ENCODE measurements at regions not wholly inside any gene's neighbourhood (a gene's known extent, or its start where the extent isn't known, plus 50 kb on each side); places are given as distances from the start of the nearest gene placed in this dataset.
"Not testable (repeated sequence)": the region's sequence is repeated elsewhere in the genome, so short reads cannot be mapped to it uniquely, and the experiment has no call there.

- H3K4me3 ChIP-seq (ENCODE audit: low read length) = no peak overlapping the region
Observed at GRCh38 chr13:76586842-76587241, 299.4 kb downstream of the KCTD12 start.

GRCh38 chr13:76579701-76580100, 306.5 kb downstream of the KCTD12 start:
- no peak overlapping the region for H3K4me3 ChIP-seq (ENCODE audit: low read length)

More at GRCh38 chr13:76586842-76587241, 299.4 kb downstream of the KCTD12 start:
- no peak overlapping the region for H3K4me2 ChIP-seq (ENCODE audit: low read length)
- no peaks in the 10 kb centered on the region for H3K36me3 ChIP-seq (replicated peaks; ENCODE audit: low read depth, low read length)
- no peaks in the 10 kb centered on the region for H4K20me1 ChIP-seq (ENCODE audit: insufficient read depth, low read length)
- H2AFZ ChIP-seq (ENCODE audit: low read depth, low read length) = no peak overlapping the region
- no peaks in the 10 kb centered on the region for H3K27me3 ChIP-seq (ENCODE audit: low read depth, low read length)
- no peak overlapping the region for H3K27ac ChIP-seq (ENCODE audit: low read length)
- H3K4me1 ChIP-seq (ENCODE audit: low read length) = no peaks in the 10 kb centered on the region; the same call in 1 of the 2 replicates
- no peaks in the 10 kb centered on the region for H3K9me3 ChIP-seq (ENCODE audit: insufficient read depth, low read length)
- no peaks in the 10 kb centered on the region for H3K79me2 ChIP-seq (ENCODE audit: low read length)
- no peak overlapping the region for H3K9ac ChIP-seq (ENCODE audit: low read length)
- no peak for TF ChIP-seq CTCF (IDR thresholded peaks at IDR 0.05; ENCODE audit: low read depth, low read length)
- TF ChIP-seq EZH2phosphoT487 (IDR thresholded peaks at IDR 0.05; ENCODE audit: low read depth) = no peak

GRCh38 chr13:76575634-76576033, 310.6 kb downstream of the KCTD12 start:
- H3K27me3 ChIP-seq (ENCODE audit: low read depth, low read length); H3K9ac ChIP-seq (ENCODE audit: low read length); H3K79me2 ChIP-seq (ENCODE audit: low read length); H3K4me1 ChIP-seq (ENCODE audit: low read length); H4K20me1 ChIP-seq (ENCODE audit: insufficient read depth, low read length); H3K36me3 ChIP-seq (replicated peaks; ENCODE audit: low read depth, low read length); H3K4me2 ChIP-seq (ENCODE audit: low read length); H3K27ac ChIP-seq (ENCODE audit: low read length); H3K4me3 ChIP-seq (ENCODE audit: low read length); H2AFZ ChIP-seq (ENCODE audit: low read depth, low read length); H3K9me3 ChIP-seq (ENCODE audit: insufficient read depth, low read length): not testable (repeated sequence)

More at GRCh38 chr13:76579701-76580100, 306.5 kb downstream of the KCTD12 start:
- Histone ChIP-seq H3K9me3 (ENCODE audit: insufficient read depth, low read length) (no peaks in the 10 kb centered on the region), H3K27me3 (ENCODE audit: low read depth, low read length) (no peaks in the 10 kb centered on the region), H3K27ac (ENCODE audit: low read length) (no peak overlapping the region), H3K4me1 (ENCODE audit: low read length) (no peaks in the 10 kb centered on the region), H2AFZ (ENCODE audit: low read depth, low read length) (no peak overlapping the region), H3K36me3 (replicated peaks; ENCODE audit: low read depth, low read length) (no peaks in the 10 kb centered on the region), H3K4me2 (ENCODE audit: low read length) (no peak overlapping the region), H3K9ac (ENCODE audit: low read length) (no peak overlapping the region), H4K20me1 (ENCODE audit: insufficient read depth, low read length) (no peaks in the 10 kb centered on the region), H3K79me2 (ENCODE audit: low read length) (no peaks in the 10 kb centered on the region)
- no peak for TF ChIP-seq CTCF (IDR thresholded peaks at IDR 0.05; ENCODE audit: low read depth, low read length)
- TF ChIP-seq EZH2phosphoT487 (IDR thresholded peaks at IDR 0.05; ENCODE audit: low read depth) = no peak

GRCh38 chr13:76570510-76570971, 315.7 kb downstream of the KCTD12 start:
- TF ChIP-seq CTCF (IDR thresholded peaks at IDR 0.05; ENCODE audit: low read depth, low read length) (no peak), EZH2phosphoT487 (IDR thresholded peaks at IDR 0.05; ENCODE audit: low read depth) (no peak)
- Histone ChIP-seq H4K20me1 (ENCODE audit: insufficient read depth, low read length) (no peaks in the 10 kb centered on the region), H3K79me2 (ENCODE audit: low read length) (no peaks in the 10 kb centered on the region), H3K9ac (ENCODE audit: low read length) (no peak overlapping the region), H3K36me3 (replicated peaks; ENCODE audit: low read depth, low read length) (no peaks in the 10 kb centered on the region), H3K9me3 (ENCODE audit: insufficient read depth, low read length) (no peaks in the 10 kb centered on the region), H2AFZ (ENCODE audit: low read depth, low read length) (no peak overlapping the region), H3K4me2 (ENCODE audit: low read length) (no peak overlapping the region), H3K27me3 (ENCODE audit: low read depth, low read length) (no peaks in the 10 kb centered on the region), H3K4me1 (ENCODE audit: low read length) (no peaks in the 10 kb centered on the region), H3K27ac (ENCODE audit: low read length) (no peak overlapping the region), H3K4me3 (ENCODE audit: low read length) (no peak overlapping the region)

GRCh38 chr13:76556627-76557026, 329.6 kb downstream of the KCTD12 start:
- no peak overlapping the region for H2AFZ ChIP-seq (ENCODE audit: low read depth, low read length)
- TF ChIP-seq CTCF (IDR thresholded peaks at IDR 0.05; ENCODE audit: low read depth, low read length) = no peak
- H3K4me1 ChIP-seq (ENCODE audit: low read length) = no peaks in the 10 kb centered on the region
- no peak overlapping the region for H3K27ac ChIP-seq (ENCODE audit: low read length)
- H3K27me3 ChIP-seq (ENCODE audit: low read depth, low read length) = no peaks in the 10 kb centered on the region
- no peaks in the 10 kb centered on the region for H3K36me3 ChIP-seq (replicated peaks; ENCODE audit: low read depth, low read length)
- H3K4me2 ChIP-seq (ENCODE audit: low read length) = no peak overlapping the region
- no peak overlapping the region for H3K9ac ChIP-seq (ENCODE audit: low read length)
- no peak overlapping the region for H3K4me3 ChIP-seq (ENCODE audit: low read length)
- no peaks in the 10 kb centered on the region for H3K79me2 ChIP-seq (ENCODE audit: low read length)
- no peaks in the 10 kb centered on the region for H3K9me3 ChIP-seq (ENCODE audit: insufficient read depth, low read length)
- no peaks in the 10 kb centered on the region for H4K20me1 ChIP-seq (ENCODE audit: insufficient read depth, low read length)
